Thyroid gland (tissue), 4 donors: ENCODE measurements at regions not wholly inside any gene's neighbourhood (a gene's known extent, or its start where the extent isn't known, plus 50 kb on each side); places are given as distances from the start of the nearest gene placed in this dataset.

Source experiments
- DNase-seq, 2 donors: peaks; one replicate each; pipeline ENCODE4 v3.0.0-alpha.2; 2019
- H3K27ac ChIP-seq, 3 donors: fragments of 200-600 bp; sonication (generic); 1 replicate in 2 of 3; 2 replicates in 1 of 3; pipeline ENCODE4 v1.5.1; 2016 to 2019; ENCODE audit warnings: mild to moderate bottlenecking in 1 of 3, moderate library complexity in 1 of 3
- H3K27me3 ChIP-seq: fragments of 200-600 bp; sonication (generic); one replicate; pipeline ENCODE4 v1.5.1; 2019
- H3K36me3 ChIP-seq, 2 donors: fragments of 200-600 bp; sonication (generic); one replicate each; pipeline ENCODE4 v1.5.1; 2016 to 2019
- H3K4me1 ChIP-seq, 2 donors: fragments of 200-600 bp; sonication (generic); one replicate each; pipeline ENCODE4 v1.5.1; 2017 to 2019
- H3K4me3 ChIP-seq, 3 donors: fragments of 200-600 bp; sonication (generic); replicated peaks in 1 of 3; 1 replicate in 2 of 3; 2 replicates in 1 of 3; pipeline ENCODE4 v1.5.1; 2016; ENCODE audit warnings: mild to moderate bottlenecking in 1 of 3
- H3K9me3 ChIP-seq: fragments of 200-600 bp; sonication (generic); one replicate; pipeline ENCODE4 v1.5.1; 2017
- POLR2A ChIP-seq, 2 donors: fragments of 450-650 bp; IDR thresholded peaks; one replicate each; pipeline ENCODE4 v1.6.1; 2017; ENCODE audit warnings: antibody characterized with exemption in 2 of 2, mild to moderate bottlenecking in 2 of 2, moderate library complexity in 1 of 2
- WGBS, 2 donors: methylation state at CpG; one replicate each; pipeline ENCODE4 v1.1.5; 2017; 5-methylcytosine and 5-hydroxymethylcytosine counted together
- intact Hi-C: fragments of 100-400 bp; cut with DNase I; formaldehyde crosslinking; loops from one replicate; pipeline ENCODE4 v1.15.1; 2023
- TF ChIP-seq, protein P1 (sequence below), 6 experiments: fragments of 200-600 bp in 3 of 6; fragments of 450-650 bp in 3 of 6; sonication (generic) in 3 of 6; IDR thresholded peaks; one replicate each; pipeline ENCODE4 v1.5.1; 2016 to 2019; ENCODE audit warnings: antibody characterized with exemption in 6 of 6, mild to moderate bottlenecking in 2 of 6, inconsistent platforms in 1 of 6, moderate library complexity in 1 of 6

GRCh38 chr12:104825408-104825807, 132.7 kb downstream of the SLC41A2 start:
- DNase-seq: no peak
- H3K27me3 ChIP-seq: no peaks in the 10 kb centered on the region
- H3K36me3 ChIP-seq: no peaks in the 10 kb centered on the region
- H3K9me3 ChIP-seq: no peaks in the 10 kb centered on the region
- H3K27ac ChIP-seq: no peak overlapping the region
- TF ChIP-seq, protein P1, sequence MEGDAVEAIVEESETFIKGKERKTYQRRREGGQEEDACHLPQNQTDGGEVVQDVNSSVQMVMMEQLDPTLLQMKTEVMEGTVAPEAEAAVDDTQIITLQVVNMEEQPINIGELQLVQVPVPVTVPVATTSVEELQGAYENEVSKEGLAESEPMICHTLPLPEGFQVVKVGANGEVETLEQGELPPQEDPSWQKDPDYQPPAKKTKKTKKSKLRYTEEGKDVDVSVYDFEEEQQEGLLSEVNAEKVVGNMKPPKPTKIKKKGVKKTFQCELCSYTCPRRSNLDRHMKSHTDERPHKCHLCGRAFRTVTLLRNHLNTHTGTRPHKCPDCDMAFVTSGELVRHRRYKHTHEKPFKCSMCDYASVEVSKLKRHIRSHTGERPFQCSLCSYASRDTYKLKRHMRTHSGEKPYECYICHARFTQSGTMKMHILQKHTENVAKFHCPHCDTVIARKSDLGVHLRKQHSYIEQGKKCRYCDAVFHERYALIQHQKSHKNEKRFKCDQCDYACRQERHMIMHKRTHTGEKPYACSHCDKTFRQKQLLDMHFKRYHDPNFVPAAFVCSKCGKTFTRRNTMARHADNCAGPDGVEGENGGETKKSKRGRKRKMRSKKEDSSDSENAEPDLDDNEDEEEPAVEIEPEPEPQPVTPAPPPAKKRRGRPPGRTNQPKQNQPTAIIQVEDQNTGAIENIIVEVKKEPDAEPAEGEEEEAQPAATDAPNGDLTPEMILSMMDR (IDR thresholded peaks at IDR 0.05): no peak
- TF ChIP-seq POLR2A (IDR thresholded peaks at IDR 0.05): no peak
- H3K4me1 ChIP-seq: no peaks in the 10 kb centered on the region
- no peak overlapping the region for H3K4me3 ChIP-seq
- intact Hi-C loops: no loop called here
- 84% methylated on average over 2 of the region's 2 CpGs for WGBS, 2 donors

DNA sequence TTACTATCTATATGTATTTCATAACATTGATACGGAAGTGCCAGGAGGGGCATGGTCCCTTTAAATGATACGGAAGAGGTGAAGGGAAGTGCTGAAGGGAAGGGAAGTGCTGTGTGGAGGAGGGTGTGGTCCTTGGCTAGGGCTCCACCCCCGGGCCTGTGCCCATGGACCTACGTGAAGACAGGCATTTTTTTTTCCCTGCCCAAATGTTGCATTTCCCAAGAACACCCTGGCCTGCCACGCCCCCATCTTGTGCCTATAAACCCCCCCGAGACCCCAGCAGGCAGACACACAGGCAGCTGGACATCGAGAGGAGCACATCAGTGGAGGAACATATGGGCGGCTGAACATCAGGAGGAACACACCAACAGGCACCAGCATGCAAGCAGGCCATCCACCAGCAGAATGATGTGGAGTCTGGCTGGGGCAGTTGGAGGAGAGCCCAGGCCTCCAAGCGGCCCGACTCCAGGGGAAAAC, 134.1 kb downstream of the SLC41A2 start:
- intact Hi-C loops: no loop called here
- no peak for DNase-seq
- Histone ChIP-seq H3K4me1 (no peaks in the 10 kb centered on the region), H3K27me3 (no peaks in the 10 kb centered on the region), H3K36me3 (no peaks in the 10 kb centered on the region), H3K27ac (no peak overlapping the region), H3K9me3 (no peaks in the 10 kb centered on the region), H3K4me3 (no peak overlapping the region)
- 88 to 93% methylated on average over 9 to 10 of the region's 10 CpGs for WGBS, 2 donors
- no peak for TF ChIP-seq POLR2A (IDR thresholded peaks at IDR 0.05)
- TF ChIP-seq, protein P1 (IDR thresholded peaks at IDR 0.05): no peak

DNA sequence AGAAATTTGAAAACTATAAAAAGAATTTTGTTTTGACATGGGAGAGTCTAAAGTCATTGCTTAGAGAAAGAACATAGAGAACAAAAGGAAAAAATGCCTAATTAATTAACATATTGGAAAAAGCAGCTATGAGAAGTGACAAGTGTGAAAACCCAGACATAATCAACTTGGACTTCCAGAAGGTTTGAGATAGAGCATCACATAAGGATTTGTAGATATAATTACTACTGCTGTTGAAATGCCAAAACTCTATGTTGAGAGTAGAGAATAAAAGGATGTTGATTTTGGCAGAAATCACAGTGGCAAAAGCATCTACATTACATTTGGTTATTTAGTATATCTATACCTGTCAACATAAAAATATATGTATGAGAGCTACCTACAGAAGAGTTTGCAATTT, 135.1 kb downstream of the SLC41A2 start:
- no peaks in the 10 kb centered on the region for H3K27me3 ChIP-seq
- H3K4me1 ChIP-seq: no peaks in the 10 kb centered on the region
- H3K27ac ChIP-seq: no peak overlapping the region
- intact Hi-C loops: no loop called here
- H3K9me3 ChIP-seq: no peaks in the 10 kb centered on the region
- H3K36me3 ChIP-seq: no peaks in the 10 kb centered on the region
- DNase-seq: no peak
- TF ChIP-seq, protein P1 (IDR thresholded peaks at IDR 0.05): no peak
- TF ChIP-seq POLR2A (IDR thresholded peaks at IDR 0.05): no peak
- no peak overlapping the region for H3K4me3 ChIP-seq

GRCh38 chr12:104816845-104817503, 141.1 kb downstream of the SLC41A2 start:
- TF ChIP-seq, protein P1 (IDR thresholded peaks at IDR 0.05): no peak
- no peak for TF ChIP-seq POLR2A (IDR thresholded peaks at IDR 0.05)
- H3K9me3 ChIP-seq: no peaks in the 10 kb centered on the region
- intact Hi-C loops: no loop called here
- H3K27me3 ChIP-seq: no peaks in the 10 kb centered on the region
- no peaks in the 10 kb centered on the region for H3K36me3 ChIP-seq
- no peak for DNase-seq
- WGBS, 2 donors: 95 to 98% methylated on average over 4 of the region's 4 CpGs
- H3K27ac ChIP-seq: no peak overlapping the region
- H3K4me1 ChIP-seq: no peaks in the 10 kb centered on the region
- H3K4me3 ChIP-seq: no peak overlapping the region

- no peak for DNase-seq
- Histone ChIP-seq H3K36me3 (no peaks in the 10 kb centered on the region), H3K27me3 (no peaks in the 10 kb centered on the region), H3K4me1 (no peaks in the 10 kb centered on the region), H3K9me3 (no peaks in the 10 kb centered on the region), H3K27ac (no peak overlapping the region), H3K4me3 (no peak overlapping the region)
- intact Hi-C loops: no loop called here
- WGBS, 2 donors: 91 to 93% methylated on average over 5 of the region's 5 CpGs
- TF ChIP-seq POLR2A (IDR thresholded peaks at IDR 0.05): no peak
- TF ChIP-seq, protein P1 (IDR thresholded peaks at IDR 0.05): no peak
Observed at GRCh38 chr12:104815935-104816334, 142.2 kb downstream of the SLC41A2 start.
